HepG2 (cell line): ENCODE measurements at regions not wholly inside any gene's neighbourhood (a gene's known extent, or its start where the extent isn't known, plus 50 kb on each side); places are given as distances from the start of the nearest gene placed in this dataset.

Experiments used
- ATAC-seq: fragments of 200-7000 bp; cut with Tn5 transposase; 3 replicates; pipeline ENCODE4 v1.9.1; 2020; ENCODE audit warnings: mild to moderate bottlenecking, moderate library complexity
- BruUV-seq: library from RNA; stranded (reverse); fragments of 400-500 nt; replicated peaks from 2 replicates; lab custom pipeline; 2021; lab: Mats Ljungman, UMichigan
- CTCF ChIA-PET: fragments of 300-600 bp; formaldehyde crosslinking; extraction: SDS; loops from one replicate; lab custom pipeline; 2021; ENCODE audit warnings: low total read pairs, inconsistent platforms, low intra/inter-chr PET ratio; lab: Yijun Ruan, JAX
- POLR2A ChIA-PET: fragments of 350-600 bp; sonication (Branson Sonifier 250); formaldehyde crosslinking; loops from one replicate; lab custom pipeline; 2020; ENCODE audit warnings: antibody characterized with exemption, inconsistent platforms; lab: Yijun Ruan, JAX
- DNase-seq: peaks from one replicate; pipeline ENCODE4 v3.0.0-alpha.2; 2015; ENCODE audit warnings: low spot score
- FAIRE-seq: peaks from 3 replicates; lab custom pipeline; 2011; peaks lifted over from hg19 to GRCh38; lab: Jason Lieb, UNC
- H2AFZ ChIP-seq: one replicate; pipeline ENCODE4 v1.6.1; 2011; ENCODE audit warnings: low read length, inconsistent platforms
- H3K27ac ChIP-seq: fragments of 300-600 bp; 3 replicates; pipeline ENCODE4 v1.8.0; 2011; ENCODE audit warnings: mixed run types, mild to moderate bottlenecking, mixed read lengths, low read length, inconsistent platforms; ENCODE audit not compliant: insufficient read depth; ENCODE audit errors: extremely low read length
- H3K27me3 ChIP-seq, 2 experiments: fragments of 200-600 bp in 1 of 2; 2 replicates in 1 of 2; 3 replicates in 1 of 2; pipeline versions ENCODE4 v1.6.0 to v1.8.0; 2011; ENCODE audit warnings: low read length in 2 of 2, mild to moderate bottlenecking in 2 of 2, moderate library complexity in 2 of 2, inconsistent platforms in 1 of 2; ENCODE audit not compliant: insufficient read depth in 2 of 2, control insufficient read depth in 1 of 2
- H3K36me3 ChIP-seq, 2 experiments: fragments of 200-600 bp in 1 of 2; replicated peaks in 1 of 2; 2 replicates in 1 of 2; 3 replicates in 1 of 2; pipeline versions ENCODE4 v1.5.1 to v1.8.0; 2011; ENCODE audit warnings: low read length in 2 of 2, inconsistent platforms in 1 of 2; ENCODE audit not compliant: insufficient read depth in 2 of 2, control insufficient read depth in 1 of 2
- H3K4me1 ChIP-seq: 2 replicates; pipeline ENCODE4 v1.5.1; 2012; ENCODE audit warnings: low read length, inconsistent platforms; ENCODE audit not compliant: insufficient read depth
- H3K4me2 ChIP-seq: 2 replicates; pipeline ENCODE4 v1.6.0; 2011; ENCODE audit warnings: low read depth, low read length, inconsistent platforms
- H3K4me3 ChIP-seq, 3 experiments: fragments of 200-600 bp in 1 of 3; sonication (generic), shearing (Covaris generic) in 1 of 3; replicated peaks in 1 of 3; 2 replicates each; pipeline ENCODE4 v1.5.1; 2011 to 2016; ENCODE audit warnings: low read length in 3 of 3, inconsistent platforms in 2 of 3, low read depth in 2 of 3, mild to moderate bottlenecking in 2 of 3, control low read depth in 1 of 3, mixed read lengths in 1 of 3; ENCODE audit not compliant: insufficient read depth in 1 of 3
- H3K79me2 ChIP-seq: one replicate; pipeline ENCODE4 v1.6.1; 2011; ENCODE audit warnings: low read length, inconsistent platforms; ENCODE audit not compliant: insufficient read depth
- H3K9ac ChIP-seq: 2 replicates; pipeline ENCODE4 v1.6.0; 2011; ENCODE audit warnings: mild to moderate bottlenecking, low read depth, low read length, inconsistent platforms; ENCODE audit not compliant: insufficient read depth
- H3K9me3 ChIP-seq: 2 replicates; pipeline ENCODE4 v1.5.1; 2012; ENCODE audit warnings: mild to moderate bottlenecking, low read length
- H4K20me1 ChIP-seq: 2 replicates; pipeline ENCODE4 v1.6.0; 2011; ENCODE audit warnings: inconsistent platforms, mild to moderate bottlenecking, low read length, moderate library complexity; ENCODE audit not compliant: insufficient read depth
- CCDC6 ChIP-seq: sonication (generic); formaldehyde crosslinking; IDR thresholded peaks from 2 replicates; pipeline ENCODE4 v1.8.1; 2022; ENCODE audit warnings: mild to moderate bottlenecking, missing genetic modification reagents, moderate library complexity
- EZH2 ChIP-seq: conservative IDR thresholded peaks from 2 replicates; pipeline ENCODE4 v1.6.1; 2012; ENCODE audit warnings: mild to moderate bottlenecking, low read depth, low read length, moderate library complexity
- FOSL2 ChIP-seq: sonication (generic); formaldehyde crosslinking; IDR thresholded peaks from 2 replicates; pipeline ENCODE4 v1.4.0; 2020; ENCODE audit warnings: missing genetic modification reagents
- HMGA1 ChIP-seq: sonication (generic); formaldehyde crosslinking; conservative IDR thresholded peaks from 2 replicates; pipeline ENCODE4 v1.4.0; 2020; ENCODE audit warnings: missing genetic modification reagents
- JDP2 ChIP-seq: sonication (generic); formaldehyde crosslinking; IDR thresholded peaks from 2 replicates; pipeline ENCODE4 v1.8.1; 2022; ENCODE audit warnings: missing genetic modification reagents, borderline replicate concordance
- KLF13 ChIP-seq: sonication (generic); formaldehyde crosslinking; IDR thresholded peaks from 2 replicates; pipeline ENCODE4 v1.4.0; 2020; ENCODE audit warnings: mild to moderate bottlenecking, missing genetic modification reagents
- MYNN ChIP-seq: sonication (generic); formaldehyde crosslinking; IDR thresholded peaks from 2 replicates; pipeline ENCODE4 v1.4.0; 2020; ENCODE audit warnings: mild to moderate bottlenecking, low read depth, missing genetic modification reagents
- NFKB2 ChIP-seq: sonication (generic); formaldehyde crosslinking; IDR thresholded peaks from 2 replicates; pipeline ENCODE4 v1.4.0; 2020; ENCODE audit warnings: missing genetic modification reagents, borderline replicate concordance
- RXRA ChIP-seq: sonication (generic); formaldehyde crosslinking; IDR thresholded peaks from 2 replicates; pipeline ENCODE4 v1.5.1; 2020; ENCODE audit warnings: missing genetic modification reagents
- SCMH1 ChIP-seq: sonication (generic); formaldehyde crosslinking; IDR thresholded peaks from 2 replicates; pipeline ENCODE4 v1.9.0; 2021; ENCODE audit warnings: missing genetic modification reagents, mild to moderate bottlenecking, borderline replicate concordance
- ZBTB7A ChIP-seq: sonication (generic); formaldehyde crosslinking; IDR thresholded peaks from 2 replicates; pipeline ENCODE4 v1.8.0; 2022; ENCODE audit warnings: mild to moderate bottlenecking, missing genetic modification reagents
- ZMAT5 ChIP-seq: sonication (generic); formaldehyde crosslinking; IDR thresholded peaks from 2 replicates; pipeline ENCODE4 v1.5.0; 2020; ENCODE audit warnings: mild to moderate bottlenecking, low read depth, missing genetic modification reagents, borderline replicate concordance
- ZNF441 ChIP-seq: sonication (generic); formaldehyde crosslinking; IDR thresholded peaks from 2 replicates; pipeline ENCODE4 v1.7.0; 2021; ENCODE audit warnings: missing genetic modification reagents, borderline replicate concordance
- ZNF446 ChIP-seq: sonication (generic); formaldehyde crosslinking; IDR thresholded peaks from 2 replicates; pipeline ENCODE4 v1.5.0; 2020; ENCODE audit warnings: mild to moderate bottlenecking, missing genetic modification reagents
- ZNF589 ChIP-seq: sonication (generic); formaldehyde crosslinking; conservative IDR thresholded peaks from 2 replicates; pipeline ENCODE4 v1.8.0; 2022; ENCODE audit warnings: mild to moderate bottlenecking, moderate library complexity, missing genetic modification reagents
- WGBS: methylation state at CpG from one replicate; pipeline ENCODE4 v1.1.6; 2017; ENCODE audit warnings: low lambda C conversion rate; 5-methylcytosine and 5-hydroxymethylcytosine counted together
- in situ Hi-C: cut with HindIII; loops from 2 replicates; pipeline ENCODE4 v1.10.0; 2017; ENCODE audit warnings: low pct_unique_long_range_greater_than_20kb; ENCODE audit not compliant: extremely low pct_ligation_motif_present
- intact Hi-C: fragments of 100-400 bp; cut with micrococcal nuclease; formaldehyde crosslinking; loops from one replicate; pipeline ENCODE4 v1.10.0; 2022; ENCODE audit not compliant: unreplicated experiment

GRCh38 chr7:119320316-119320715, 952.7 kb upstream of the KCND2 start:
- no peaks in the 10 kb centered on the region for H3K4me1 ChIP-seq
- H3K79me2 ChIP-seq = no peaks in the 10 kb centered on the region
- no peak overlapping the region for H3K9ac ChIP-seq
- no peak overlapping the region for H2AFZ ChIP-seq
- CTCF ChIA-PET = no interaction called here
- H3K36me3 ChIP-seq = no peaks in the 10 kb centered on the region
- no peak overlapping the region for H3K4me3 ChIP-seq
- FAIRE-seq = no peak
- no peak for ATAC-seq
- no peak overlapping the region for H3K27ac ChIP-seq
- 0% methylated on average over 1 of the region's 1 CpG for WGBS
- DNase-seq = no peak
- H3K27me3 ChIP-seq = no peaks in the 10 kb centered on the region
- H3K9me3 ChIP-seq = no peaks in the 10 kb centered on the region
- BruUV-seq = no TSS peak
- POLR2A ChIA-PET = no interaction called here
- intact Hi-C loops = no loop called here
- in situ Hi-C loops = no loop called here
- H3K4me2 ChIP-seq = no peak overlapping the region
- TF ChIP-seq CCDC6 (CRISPR knock-in tag) (no peak), NFKB2 (no peak), FOSL2 (no peak), ZNF446 (CRISPR knock-in tag) (no peak), ZNF441 (no peak), JDP2 (CRISPR knock-in tag) (no peak), ZMAT5 (no peak), ZBTB7A (CRISPR knock-in tag) (no peak), HMGA1 (CRISPR knock-in tag) (no peak), ZNF589 (CRISPR knock-in tag) (no peak), EZH2 (no peak), SCMH1 (CRISPR knock-in tag) (no peak), MYNN (CRISPR knock-in tag) (no peak), RXRA (CRISPR knock-in tag) (no peak), KLF13 (no peak)
- no peaks in the 10 kb centered on the region for H4K20me1 ChIP-seq
